GM20000 (cell line): ENCODE measurements at regions not wholly inside any gene's neighbourhood (a gene's known extent, or its start where the extent isn't known, plus 50 kb on each side); places are given as distances from the start of the nearest gene placed in this dataset.

Experiments used
- DNase-seq: peaks from one replicate; pipeline ENCODE4 v3.0.0; 2012; ENCODE audit warnings: low spot score
- CTCF ChIP-seq: IDR thresholded peaks from 2 replicates; pipeline ENCODE4 v1.5.1; 2012; ENCODE audit warnings: mild to moderate bottlenecking, control low read depth; ENCODE audit errors: extremely low read depth, missing control alignments

GRCh38 chr18:40558706-40559392, 1396.2 kb upstream of the PIK3C3 start:
- TF ChIP-seq CTCF: no peak
- DNase-seq: no peak

GRCh38 chr18:40555914-40556313, 1399.1 kb upstream of the PIK3C3 start:
- DNase-seq: no peak

GRCh38 chr18:40553029-40553428, 1402.0 kb upstream of the PIK3C3 start:
- no peak for TF ChIP-seq CTCF
- DNase-seq: no peak

More at GRCh38 chr18:40555914-40556313, 1399.1 kb upstream of the PIK3C3 start:
- no peak for TF ChIP-seq CTCF

GRCh38 chr18:40546875-40547274, 1408.2 kb upstream of the PIK3C3 start:
- no peak for TF ChIP-seq CTCF
- DNase-seq: no peak

GRCh38 chr18:40534723-40535122, 1420.3 kb upstream of the PIK3C3 start:
- TF ChIP-seq CTCF: no peak
- no peak for DNase-seq

GRCh38 chr18:40532046-40532445, 1423.0 kb upstream of the PIK3C3 start:
- TF ChIP-seq CTCF: no peak
- DNase-seq: no peak

- DNase-seq: no peak
- TF ChIP-seq CTCF: no peak
Measured at GRCh38 chr18:40531051-40531450, 1424.0 kb upstream of the PIK3C3 start.
